NCI-H446 treated with DMSO at 0.1 percent for 48 hours (cell line): ENCODE measurements at regions not wholly inside any gene's neighbourhood (a gene's known extent, or its start where the extent isn't known, plus 50 kb on each side); places are given as distances from the start of the nearest gene placed in this dataset.

ENCODE experiments used
- DNase-seq: peaks from one replicate; lab custom pipeline; 2025; lab: John Stamatoyannopoulos, UW

DNA sequence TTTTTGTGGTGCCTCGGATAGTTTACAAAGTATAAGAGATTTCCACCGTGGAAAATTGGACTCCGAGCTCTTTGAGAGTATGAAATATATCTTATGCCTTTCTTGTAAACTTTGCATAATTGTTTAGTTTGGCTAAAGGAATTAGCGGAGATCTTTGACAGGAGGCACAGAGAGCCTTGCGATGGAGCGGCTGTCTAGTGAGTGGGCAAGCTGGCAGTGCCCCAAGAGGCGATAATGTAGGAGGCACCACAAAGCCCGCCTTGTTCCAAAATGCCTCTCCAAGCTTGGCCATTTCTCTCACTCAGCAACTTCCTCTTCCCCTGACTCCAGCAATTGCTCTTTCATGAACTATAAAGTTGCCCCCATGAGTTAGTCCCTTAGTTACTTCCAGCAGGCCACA lies 270.1 kb upstream of the PRICKLE1 start:
- no peak for DNase-seq

DNA sequence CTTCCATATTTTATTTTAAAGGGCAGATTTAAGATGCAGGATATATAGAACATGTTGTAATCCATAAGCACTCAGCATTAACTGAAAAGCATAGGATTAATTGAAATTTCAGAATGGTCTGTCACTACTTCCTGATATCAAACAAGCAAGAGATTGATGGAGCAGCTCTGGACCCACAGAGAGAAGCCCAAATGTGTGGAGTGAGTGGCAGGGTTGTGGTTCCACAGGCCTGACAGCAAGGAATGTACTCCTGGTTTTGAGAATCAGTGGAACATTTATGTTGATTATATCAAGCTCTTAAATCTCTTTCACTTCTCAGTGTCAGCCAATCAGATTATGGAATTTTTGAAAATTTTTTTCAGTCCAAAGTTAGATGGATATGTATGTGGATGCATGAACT lies 267.6 kb upstream of the PRICKLE1 start:
- no peak for DNase-seq

GRCh38 chr12:42855362-42855950 lies 265.9 kb upstream of the PRICKLE1 start:
- DNase-seq, result no peak

- DNase-seq, result no peak
Measured at GRCh38 chr12:42854826-42855225, 265.3 kb upstream of the PRICKLE1 start.

- DNase-seq, result no peak
Measured at GRCh38 chr12:42854208-42854607, 264.7 kb upstream of the PRICKLE1 start.

DNA sequence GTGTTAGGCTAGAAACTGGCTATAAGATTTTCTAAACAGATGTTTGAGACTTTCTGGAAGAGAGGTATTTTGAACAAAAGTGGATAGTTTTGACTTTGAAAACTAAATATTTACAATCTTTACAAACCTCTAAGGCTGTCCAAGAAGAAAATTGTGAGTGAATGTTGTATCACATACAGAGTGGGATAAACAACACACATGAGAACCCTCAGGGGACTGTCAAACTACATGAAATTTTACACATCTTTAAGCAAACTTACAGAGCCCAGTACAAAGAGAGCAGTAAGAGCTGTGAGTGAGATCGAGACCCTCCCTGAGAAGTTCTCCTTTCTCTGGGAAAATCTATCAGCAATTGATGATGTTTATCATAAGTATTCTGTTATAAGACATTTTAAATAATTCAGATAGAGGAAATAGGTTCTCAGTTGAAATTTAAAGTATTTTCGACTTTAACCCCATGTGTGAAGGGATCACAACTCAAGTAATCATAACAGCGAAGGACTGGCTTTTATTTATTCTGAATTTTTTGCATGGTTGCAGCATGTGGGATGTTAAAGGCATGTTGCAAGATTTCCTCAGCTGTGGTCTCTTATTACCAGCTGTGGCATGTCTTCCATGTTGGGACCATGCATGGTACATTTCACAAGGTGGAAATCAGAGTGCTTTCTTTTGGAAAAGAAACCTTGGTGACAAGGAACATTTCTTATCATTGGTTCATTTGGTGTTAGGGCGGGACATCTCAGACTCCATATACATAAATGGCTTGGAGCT lies 264.0 kb upstream of the PRICKLE1 start:
- no peak for DNase-seq

GRCh38 chr12:42846782-42847181 lies 257.2 kb upstream of the PRICKLE1 start:
- DNase-seq, result no peak

DNA sequence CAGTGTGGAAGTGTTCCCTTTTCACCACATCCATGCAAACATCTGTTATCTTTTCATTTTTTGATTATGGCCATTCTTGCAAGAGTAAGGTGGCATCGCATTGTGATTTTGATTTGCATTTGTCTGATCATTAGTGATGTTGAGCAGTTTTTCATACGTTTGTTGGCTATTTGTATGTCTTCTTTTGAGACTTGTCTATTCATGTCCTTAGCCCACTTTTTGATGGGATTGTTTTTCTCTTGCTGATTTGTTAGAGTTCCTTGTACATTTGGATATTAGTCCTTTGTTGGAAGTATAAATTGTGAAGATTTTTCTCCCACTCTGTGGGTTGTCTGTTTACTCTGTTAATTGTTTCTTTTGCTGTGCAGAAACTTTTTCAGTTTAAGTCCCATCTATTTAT lies 244.5 kb upstream of the PRICKLE1 start:
- DNase-seq, result no peak

DNA sequence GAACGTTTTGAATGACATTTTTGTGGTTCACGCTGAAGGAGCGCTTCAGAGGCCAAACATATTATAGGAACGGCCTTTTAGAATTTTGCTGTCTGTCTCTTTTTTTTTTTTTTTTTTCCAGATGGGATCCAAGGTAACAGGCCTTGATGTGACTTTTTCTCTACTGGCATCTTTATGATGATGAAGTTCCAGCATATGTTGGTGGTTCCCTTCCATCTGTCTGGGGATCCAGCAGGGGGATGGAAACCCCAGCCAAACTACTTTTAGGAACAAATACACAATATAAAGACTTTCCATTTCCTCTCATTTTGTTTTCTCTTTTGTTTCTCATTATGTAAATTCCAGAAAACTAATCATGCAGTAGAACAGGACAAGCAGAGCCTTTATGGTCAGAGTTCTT lies 239.3 kb upstream of the PRICKLE1 start:
- no peak for DNase-seq

DNA sequence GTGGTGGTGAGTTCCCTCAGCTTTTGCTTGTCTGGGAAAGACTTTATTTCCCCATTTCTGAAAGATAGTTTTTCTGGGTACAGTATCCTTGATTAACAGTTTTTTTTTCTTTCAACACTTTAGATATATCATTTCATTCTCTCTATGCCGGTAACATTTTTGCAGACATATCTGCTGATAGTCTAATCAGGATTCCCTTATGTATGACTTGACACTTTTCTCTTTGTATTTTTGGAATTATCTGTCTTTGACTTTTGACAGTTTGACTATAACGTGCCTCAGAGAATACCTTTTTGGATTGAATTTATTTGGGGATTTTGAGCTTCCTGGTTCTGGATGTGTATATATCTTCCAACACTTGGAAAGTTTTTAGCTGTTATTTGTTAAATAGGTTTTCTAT lies 234.8 kb upstream of the PRICKLE1 start:
- DNase-seq, result no peak

- DNase-seq, result no peak
Measured at GRCh38 chr12:42823679-42824078, 234.1 kb upstream of the PRICKLE1 start.

DNA sequence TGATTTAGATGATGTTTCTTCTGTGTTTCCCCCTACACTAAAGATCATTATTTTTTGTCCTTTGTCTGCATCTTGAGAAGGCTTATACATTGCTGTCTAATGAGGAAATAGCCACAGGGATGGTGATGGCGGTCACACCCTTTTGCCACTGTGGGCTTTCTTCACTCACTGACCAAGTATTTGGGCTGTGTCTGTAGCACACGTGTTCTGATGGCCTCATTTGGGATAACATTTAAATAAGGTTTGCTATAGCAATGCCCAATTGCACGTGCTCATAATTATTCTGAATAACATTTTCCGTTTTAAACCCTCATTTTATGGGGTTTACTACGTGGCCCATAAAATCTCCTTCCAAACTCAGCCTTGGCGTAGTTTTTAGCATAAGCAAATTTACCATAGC lies 230.3 kb upstream of the PRICKLE1 start:
- no peak for DNase-seq

DNA sequence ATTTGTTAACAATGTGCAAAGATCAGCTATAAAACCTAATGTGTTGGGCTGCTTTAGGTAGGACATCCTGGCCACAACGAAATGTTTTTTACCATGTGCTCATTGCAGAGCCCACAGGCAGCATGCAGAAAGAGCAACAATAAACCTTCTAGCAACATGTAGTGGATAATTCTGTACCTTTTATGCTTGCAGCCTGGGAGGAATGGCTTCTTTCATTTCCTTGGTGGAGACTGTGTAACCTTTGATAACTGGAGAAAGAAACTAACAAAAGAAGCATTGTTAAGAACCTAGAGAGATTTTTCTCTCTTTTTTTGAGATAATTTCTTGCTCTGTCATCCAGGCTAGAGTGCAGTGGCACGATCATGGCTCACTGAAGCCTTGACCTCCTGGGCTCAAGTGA lies 225.5 kb upstream of the PRICKLE1 start:
- no peak for DNase-seq

DNA sequence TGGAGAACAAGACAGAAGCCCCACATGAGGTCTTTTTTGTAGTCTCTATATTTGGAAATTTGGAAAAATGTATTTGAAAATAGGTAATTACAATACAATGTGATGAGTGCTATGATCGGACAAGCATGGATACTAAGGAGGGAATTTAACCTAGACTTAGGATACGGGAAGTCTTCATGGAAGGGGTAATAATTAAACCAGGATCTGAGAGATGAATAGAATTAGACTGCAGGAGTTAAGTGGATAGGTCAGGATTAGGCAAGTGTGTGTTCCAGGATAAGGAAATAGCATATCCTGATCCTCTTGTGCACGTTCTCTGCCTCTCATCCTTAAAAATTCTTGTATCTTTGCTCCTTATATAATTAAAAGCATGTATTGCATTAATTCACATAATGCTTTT lies 223.3 kb upstream of the PRICKLE1 start:
- DNase-seq, result no peak

DNA sequence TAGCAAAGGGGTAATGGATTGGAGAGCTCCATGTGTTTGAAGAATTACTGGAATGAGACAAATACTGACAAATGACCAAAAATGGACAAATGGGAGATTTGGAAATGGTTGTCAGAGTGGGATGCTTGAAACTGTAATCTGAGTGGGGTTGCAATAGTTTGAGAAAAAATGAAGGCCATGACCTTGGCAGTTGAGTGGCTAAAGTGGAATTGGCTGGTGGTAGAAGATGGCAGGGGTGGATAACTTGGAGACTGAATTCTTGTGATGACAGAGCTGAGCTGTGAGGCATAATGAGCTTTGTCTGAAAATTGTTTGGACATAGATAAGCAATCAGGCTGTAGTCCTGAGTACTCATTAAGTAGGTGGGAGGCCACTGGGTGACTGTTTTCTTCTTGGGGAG lies 222.5 kb upstream of the PRICKLE1 start:
- DNase-seq, result no peak

DNA sequence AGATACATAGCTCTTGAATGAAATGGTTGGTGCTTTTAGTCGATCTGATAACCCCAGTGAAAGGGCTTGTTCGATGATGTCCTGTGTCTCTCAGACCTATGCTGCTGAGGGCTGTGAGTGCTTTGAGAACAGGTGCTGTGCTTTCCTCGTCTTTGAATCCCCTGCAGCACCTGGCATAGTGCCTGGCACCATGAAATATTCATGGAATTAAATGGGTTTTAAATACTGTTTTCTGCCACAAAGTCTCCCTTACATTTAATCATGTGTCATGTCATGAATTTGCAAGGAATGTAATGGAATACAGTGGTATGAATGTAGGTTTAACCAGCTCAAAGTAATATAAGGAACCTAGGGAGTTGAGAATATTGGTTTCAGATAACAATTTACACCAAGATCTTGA lies 220.5 kb upstream of the PRICKLE1 start:
- DNase-seq, result no peak

- DNase-seq, result no peak
Measured at GRCh38 chr12:42809226-42809625, 219.7 kb upstream of the PRICKLE1 start.

GRCh38 chr12:42807766-42808165 lies 218.2 kb upstream of the PRICKLE1 start:
- no peak for DNase-seq

- no peak for DNase-seq
Measured at GRCh38 chr12:42807251-42807650, 217.7 kb upstream of the PRICKLE1 start.

DNA sequence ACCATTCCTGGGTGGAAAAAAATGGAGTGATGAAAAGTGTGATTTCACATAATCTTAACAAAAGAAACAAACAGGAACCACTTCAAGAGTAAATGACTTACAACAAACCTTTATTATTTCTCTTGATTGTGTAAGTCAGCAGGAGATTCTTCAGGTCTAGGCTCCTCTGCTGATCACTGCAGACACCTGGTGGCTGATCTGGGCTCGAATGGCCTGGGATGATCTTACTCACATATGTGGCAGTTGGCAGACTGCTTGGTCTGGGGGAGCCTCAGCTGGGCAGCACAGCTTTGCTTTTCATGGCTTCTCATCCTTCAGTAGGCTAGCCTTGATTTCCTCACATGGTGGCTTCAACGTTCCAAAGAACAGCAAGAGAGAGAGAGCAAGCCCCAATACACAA lies 215.4 kb upstream of the PRICKLE1 start:
- DNase-seq, result no peak

DNA sequence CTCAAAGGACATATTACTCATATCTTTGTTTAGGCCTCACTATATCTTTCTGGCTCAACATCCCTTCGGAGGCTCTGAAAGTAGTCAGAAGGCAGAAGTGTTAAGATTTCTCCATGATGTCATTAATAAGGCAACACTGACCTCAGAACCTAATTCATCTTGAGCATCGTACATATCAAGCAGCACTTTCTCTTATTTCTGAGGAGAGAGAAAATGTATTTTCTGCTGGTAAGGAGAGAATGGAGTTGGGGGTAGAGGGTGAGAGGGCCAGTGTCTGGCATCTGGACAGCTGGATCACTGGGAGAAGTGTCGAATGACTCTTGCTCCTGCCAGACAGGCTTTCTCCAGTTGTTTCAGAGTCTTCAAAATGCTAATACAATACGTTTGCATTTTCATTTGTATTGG lies 213.2 kb upstream of the PRICKLE1 start:
- no peak for DNase-seq

DNA sequence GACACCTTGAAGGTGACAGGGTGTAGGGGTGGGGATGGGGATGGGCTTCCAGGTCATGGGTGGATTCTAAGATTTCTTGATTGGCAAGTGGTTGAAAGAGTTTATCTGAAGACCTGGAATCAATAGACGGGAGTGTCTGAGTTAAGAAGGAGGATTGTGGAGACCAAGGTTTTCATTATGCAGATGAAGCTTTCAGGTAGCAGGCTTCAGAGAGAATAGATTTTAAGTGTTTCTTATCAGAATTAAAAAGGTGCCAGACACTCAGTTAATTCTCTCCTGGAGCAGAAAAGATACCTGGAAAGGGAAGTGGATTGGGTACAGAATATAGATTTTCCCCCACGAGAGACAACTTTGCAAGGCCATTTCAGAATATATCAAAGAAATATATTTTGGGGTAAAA lies 211.7 kb upstream of the PRICKLE1 start:
- no peak for DNase-seq

DNA sequence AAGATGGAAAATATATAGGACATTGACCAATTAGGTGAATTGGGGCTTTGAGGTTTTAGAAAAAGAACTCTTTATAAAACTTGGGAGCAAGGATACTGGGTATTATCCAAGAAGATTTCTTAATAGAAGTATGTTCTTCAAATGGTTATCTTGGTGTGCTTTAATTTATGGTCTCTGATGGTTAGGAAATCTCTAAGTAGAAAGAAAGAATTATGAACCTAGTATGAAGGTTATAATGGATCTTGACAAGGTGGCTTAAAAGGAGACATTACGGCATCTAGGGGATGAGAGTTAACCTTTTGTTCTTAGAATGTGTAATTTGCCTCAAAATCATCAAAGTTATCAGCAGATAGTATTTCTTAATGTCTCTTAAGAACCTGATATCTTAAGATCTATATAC lies 210.4 kb upstream of the PRICKLE1 start:
- DNase-seq, result no peak

GRCh38 chr12:42798811-42799438 lies 209.4 kb upstream of the PRICKLE1 start:
- DNase-seq, result no peak
